ENCODE measurements at regions not wholly inside any gene's neighbourhood (a gene's known extent, or its start where the extent isn't known, plus 50 kb on each side); places are given as distances from the start of the nearest gene placed in this dataset.

- TF ChIP-seq EZH2 (IDR thresholded peaks at IDR 0.05; ENCODE audit: borderline replicate concordance) (no peak), CTCF (IDR thresholded peaks at IDR 0.05; ENCODE audit: poor library complexity) (no peak)
Measured at GRCh38 chr13:112217431-112217830, 150.5 kb downstream of the SOX1 start.
